ENCODE measurements at regions not wholly inside any gene's neighbourhood (a gene's known extent, or its start where the extent isn't known, plus 50 kb on each side); places are given as distances from the start of the nearest gene placed in this dataset.

DNA sequence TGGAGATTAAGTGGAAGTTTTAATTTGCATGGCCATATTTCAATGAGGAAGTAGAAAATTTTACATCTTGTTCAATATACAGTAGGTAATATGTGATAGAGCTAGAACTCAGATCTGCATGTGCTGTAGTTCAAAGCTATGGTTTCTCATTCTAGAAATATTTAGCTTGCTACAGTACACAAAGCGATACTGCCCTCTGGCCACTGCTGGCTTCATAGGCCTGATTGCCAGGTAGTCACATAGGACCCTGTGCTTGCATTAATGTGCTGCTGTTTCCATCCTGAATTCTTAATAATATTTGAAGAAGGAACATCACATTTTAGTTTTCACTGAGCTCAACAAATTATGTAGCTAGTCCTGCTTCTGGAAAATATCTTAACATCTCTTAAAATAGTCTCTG, 87.0 kb downstream of the PLSCR2 start:
- Histone ChIP-seq H4K20me1 (ENCODE audit: insufficient read depth) (no peaks in the 10 kb centered on the region), H3K9me2 (ENCODE audit: insufficient read depth, low read length) (no peaks in the 10 kb centered on the region), H3F3A (ENCODE audit: insufficient read depth, low read length, poor library complexity, severe bottlenecking) (no peaks in the 10 kb centered on the region), H2AFZ (ENCODE audit: low read depth, low read length) (no peak overlapping the region), H3K9me3 (ENCODE audit: low read length) (no peaks in the 10 kb centered on the region), H3K9ac (ENCODE audit: low read length) (no peak overlapping the region), H3K36me3 (ENCODE audit: insufficient read depth, low read length) (no peaks in the 10 kb centered on the region), H3K79me2 (replicated peaks; ENCODE audit: insufficient read depth, low read length) (no peaks in the 10 kb centered on the region), H3K4me3 (ENCODE audit: low read length) (no peak overlapping the region), H3K27me3 (ENCODE audit: insufficient read depth, low read depth, low read length) (no peaks in the 10 kb centered on the region), H3K27ac (ENCODE audit: low read length) (no peak overlapping the region), H3K4me2 (ENCODE audit: low read length) (no peak overlapping the region)
- no peak for TF ChIP-seq EP300 (conservative IDR thresholded peaks at IDR 0.05; ENCODE audit: poor library complexity, severe bottlenecking)

DNA sequence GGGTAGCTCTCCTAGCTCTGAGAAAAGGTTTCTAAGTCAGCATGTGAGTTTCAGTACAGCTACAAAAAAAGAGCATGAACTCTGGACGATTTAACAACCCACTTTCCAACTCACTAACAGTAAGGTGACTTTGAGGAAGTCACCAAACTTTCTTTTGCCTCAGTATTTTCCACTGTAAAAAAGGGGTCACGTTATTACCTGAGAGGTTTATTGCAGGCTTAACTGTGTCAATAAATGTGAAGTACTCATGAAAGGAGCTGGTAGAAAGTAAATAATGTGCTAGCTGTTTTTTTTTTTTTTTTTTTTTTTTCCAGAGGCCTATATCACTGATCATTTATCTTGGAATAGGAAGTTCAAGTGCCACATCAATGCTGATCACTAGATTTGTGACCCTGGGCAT, 89.3 kb downstream of the PLSCR2 start:
- Histone ChIP-seq H3K4me3 (ENCODE audit: low read length) (no peak overlapping the region), H3K27me3 (ENCODE audit: insufficient read depth, low read depth, low read length) (no peaks in the 10 kb centered on the region), H4K20me1 (ENCODE audit: insufficient read depth) (no peaks in the 10 kb centered on the region), H3K4me2 (ENCODE audit: low read length) (no peak overlapping the region), H3K9me2 (ENCODE audit: insufficient read depth, low read length) (no peaks in the 10 kb centered on the region), H3K9ac (ENCODE audit: low read length) (no peak overlapping the region), H3K27ac (ENCODE audit: low read length) (no peak overlapping the region), H2AFZ (ENCODE audit: low read depth, low read length) (no peak overlapping the region), H3K36me3 (ENCODE audit: insufficient read depth, low read length) (no peaks in the 10 kb centered on the region), H3K9me3 (ENCODE audit: low read length) (no peaks in the 10 kb centered on the region), H3K79me2 (replicated peaks; ENCODE audit: insufficient read depth, low read length) (no peaks in the 10 kb centered on the region), H3F3A (ENCODE audit: insufficient read depth, low read length, poor library complexity, severe bottlenecking) (no peaks in the 10 kb centered on the region)
- TF ChIP-seq TAF1 (IDR thresholded peaks at IDR 0.05; ENCODE audit: low read depth), result no peak
- no peak for TF ChIP-seq RAD21 (conservative IDR thresholded peaks at IDR 0.05)
- TF ChIP-seq, protein P1, sequence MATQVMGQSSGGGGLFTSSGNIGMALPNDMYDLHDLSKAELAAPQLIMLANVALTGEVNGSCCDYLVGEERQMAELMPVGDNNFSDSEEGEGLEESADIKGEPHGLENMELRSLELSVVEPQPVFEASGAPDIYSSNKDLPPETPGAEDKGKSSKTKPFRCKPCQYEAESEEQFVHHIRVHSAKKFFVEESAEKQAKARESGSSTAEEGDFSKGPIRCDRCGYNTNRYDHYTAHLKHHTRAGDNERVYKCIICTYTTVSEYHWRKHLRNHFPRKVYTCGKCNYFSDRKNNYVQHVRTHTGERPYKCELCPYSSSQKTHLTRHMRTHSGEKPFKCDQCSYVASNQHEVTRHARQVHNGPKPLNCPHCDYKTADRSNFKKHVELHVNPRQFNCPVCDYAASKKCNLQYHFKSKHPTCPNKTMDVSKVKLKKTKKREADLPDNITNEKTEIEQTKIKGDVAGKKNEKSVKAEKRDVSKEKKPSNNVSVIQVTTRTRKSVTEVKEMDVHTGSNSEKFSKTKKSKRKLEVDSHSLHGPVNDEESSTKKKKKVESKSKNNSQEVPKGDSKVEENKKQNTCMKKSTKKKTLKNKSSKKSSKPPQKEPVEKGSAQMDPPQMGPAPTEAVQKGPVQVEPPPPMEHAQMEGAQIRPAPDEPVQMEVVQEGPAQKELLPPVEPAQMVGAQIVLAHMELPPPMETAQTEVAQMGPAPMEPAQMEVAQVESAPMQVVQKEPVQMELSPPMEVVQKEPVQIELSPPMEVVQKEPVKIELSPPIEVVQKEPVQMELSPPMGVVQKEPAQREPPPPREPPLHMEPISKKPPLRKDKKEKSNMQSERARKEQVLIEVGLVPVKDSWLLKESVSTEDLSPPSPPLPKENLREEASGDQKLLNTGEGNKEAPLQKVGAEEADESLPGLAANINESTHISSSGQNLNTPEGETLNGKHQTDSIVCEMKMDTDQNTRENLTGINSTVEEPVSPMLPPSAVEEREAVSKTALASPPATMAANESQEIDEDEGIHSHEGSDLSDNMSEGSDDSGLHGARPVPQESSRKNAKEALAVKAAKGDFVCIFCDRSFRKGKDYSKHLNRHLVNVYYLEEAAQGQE (IDR thresholded peaks at IDR 0.05; ENCODE audit: borderline replicate concordance), result no peak
- TF ChIP-seq EZH2 (IDR thresholded peaks at IDR 0.05; ENCODE audit: borderline replicate concordance, insufficient read depth, low read length, poor library complexity, severe bottlenecking), result no peak
- no peak for TF ChIP-seq POLR2AphosphoS5 (IDR thresholded peaks at IDR 0.05)
- TF ChIP-seq SMC3 (conservative IDR thresholded peaks at IDR 0.05; ENCODE audit: poor library complexity), result no peak
- TF ChIP-seq MXI1 (conservative IDR thresholded peaks at IDR 0.05; ENCODE audit: poor library complexity, severe bottlenecking), result no peak
- TF ChIP-seq, protein P2, sequence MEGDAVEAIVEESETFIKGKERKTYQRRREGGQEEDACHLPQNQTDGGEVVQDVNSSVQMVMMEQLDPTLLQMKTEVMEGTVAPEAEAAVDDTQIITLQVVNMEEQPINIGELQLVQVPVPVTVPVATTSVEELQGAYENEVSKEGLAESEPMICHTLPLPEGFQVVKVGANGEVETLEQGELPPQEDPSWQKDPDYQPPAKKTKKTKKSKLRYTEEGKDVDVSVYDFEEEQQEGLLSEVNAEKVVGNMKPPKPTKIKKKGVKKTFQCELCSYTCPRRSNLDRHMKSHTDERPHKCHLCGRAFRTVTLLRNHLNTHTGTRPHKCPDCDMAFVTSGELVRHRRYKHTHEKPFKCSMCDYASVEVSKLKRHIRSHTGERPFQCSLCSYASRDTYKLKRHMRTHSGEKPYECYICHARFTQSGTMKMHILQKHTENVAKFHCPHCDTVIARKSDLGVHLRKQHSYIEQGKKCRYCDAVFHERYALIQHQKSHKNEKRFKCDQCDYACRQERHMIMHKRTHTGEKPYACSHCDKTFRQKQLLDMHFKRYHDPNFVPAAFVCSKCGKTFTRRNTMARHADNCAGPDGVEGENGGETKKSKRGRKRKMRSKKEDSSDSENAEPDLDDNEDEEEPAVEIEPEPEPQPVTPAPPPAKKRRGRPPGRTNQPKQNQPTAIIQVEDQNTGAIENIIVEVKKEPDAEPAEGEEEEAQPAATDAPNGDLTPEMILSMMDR (IDR thresholded peaks at IDR 0.05; ENCODE audit: poor library complexity, severe bottlenecking), result no peak
- TF ChIP-seq EP300 (conservative IDR thresholded peaks at IDR 0.05; ENCODE audit: poor library complexity, severe bottlenecking), result no peak

DNA sequence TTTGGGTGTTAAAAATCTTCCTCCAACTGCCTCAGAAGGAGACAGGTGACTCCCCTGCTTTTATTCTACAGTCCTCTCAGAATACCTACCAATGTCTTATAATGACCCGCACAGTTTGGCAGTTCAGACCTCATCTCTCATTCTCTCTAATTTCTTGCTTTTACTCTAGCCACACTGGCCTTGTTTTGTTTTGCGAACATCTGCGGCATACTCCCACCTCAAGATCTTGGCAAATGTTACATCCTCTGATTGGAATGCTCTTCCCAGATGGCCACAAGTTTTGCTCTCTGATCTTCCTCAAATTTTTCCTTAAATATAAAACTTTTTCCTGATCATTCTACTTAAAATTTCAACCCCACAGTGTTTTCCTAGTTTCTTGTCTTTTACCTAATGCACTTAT, 94.1 kb downstream of the PLSCR2 start:
- Histone ChIP-seq H3K27ac (ENCODE audit: low read length) (no peak overlapping the region), H3K36me3 (ENCODE audit: insufficient read depth, low read length) (no peaks in the 10 kb centered on the region), H3K79me2 (replicated peaks; ENCODE audit: insufficient read depth, low read length) (no peaks in the 10 kb centered on the region), H3K27me3 (ENCODE audit: insufficient read depth, low read depth, low read length) (no peaks in the 10 kb centered on the region), H3K9ac (ENCODE audit: low read length) (no peak overlapping the region), H3K9me3 (ENCODE audit: low read length) (peaks cover 4% of the 10 kb centered on the region), H2AFZ (ENCODE audit: low read depth, low read length) (no peak overlapping the region), H3F3A (ENCODE audit: insufficient read depth, low read length, poor library complexity, severe bottlenecking) (no peaks in the 10 kb centered on the region), H3K4me3 (ENCODE audit: low read length) (no peak overlapping the region), H3K4me2 (ENCODE audit: low read length) (no peak overlapping the region), H4K20me1 (ENCODE audit: insufficient read depth) (no peaks in the 10 kb centered on the region), H3K9me2 (ENCODE audit: insufficient read depth, low read length) (no peaks in the 10 kb centered on the region)
- TF ChIP-seq, protein P1 (IDR thresholded peaks at IDR 0.05; ENCODE audit: borderline replicate concordance), result no peak
- TF ChIP-seq MXI1 (conservative IDR thresholded peaks at IDR 0.05; ENCODE audit: poor library complexity, severe bottlenecking) (no peak), TAF1 (IDR thresholded peaks at IDR 0.05; ENCODE audit: low read depth) (no peak), EZH2 (IDR thresholded peaks at IDR 0.05; ENCODE audit: borderline replicate concordance, insufficient read depth, low read length, poor library complexity, severe bottlenecking) (no peak), POLR2AphosphoS5 (IDR thresholded peaks at IDR 0.05) (no peak), EP300 (conservative IDR thresholded peaks at IDR 0.05; ENCODE audit: poor library complexity, severe bottlenecking) (no peak), SMC3 (conservative IDR thresholded peaks at IDR 0.05; ENCODE audit: poor library complexity) (no peak), RAD21 (conservative IDR thresholded peaks at IDR 0.05) (no peak)
- TF ChIP-seq, protein P2 (IDR thresholded peaks at IDR 0.05; ENCODE audit: poor library complexity, severe bottlenecking), result no peak

All from neural cell (in vitro differentiated cells).